ENCODE measurements at regions not wholly inside any gene's neighbourhood (a gene's known extent, or its start where the extent isn't known, plus 50 kb on each side); places are given as distances from the start of the nearest gene placed in this dataset.

DNA sequence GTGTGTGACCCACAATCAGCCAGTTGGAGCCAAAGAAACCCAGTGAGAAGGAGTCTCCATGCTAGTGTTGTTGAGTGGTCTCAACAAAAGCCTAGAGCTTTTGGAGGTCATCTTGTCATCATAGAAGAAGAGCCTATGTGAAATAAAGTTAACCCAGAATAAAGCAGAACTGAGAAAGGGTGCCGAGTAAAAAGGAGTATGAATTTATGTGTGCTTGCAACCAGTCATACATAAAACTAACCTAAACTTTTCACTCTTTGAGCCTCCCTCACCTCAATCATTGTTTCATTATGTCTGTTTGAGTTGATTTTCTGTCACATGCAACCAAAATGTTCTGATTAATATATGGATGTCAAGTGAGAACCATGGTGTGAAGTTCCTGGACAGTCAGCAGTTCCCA is 599.3 kb upstream of the ZEB2 start:
- DNase-seq = no peak

- DNase-seq = no peak
Observed at GRCh38 chr2:145116834-145117725, 597.2 kb upstream of the ZEB2 start.

DNA sequence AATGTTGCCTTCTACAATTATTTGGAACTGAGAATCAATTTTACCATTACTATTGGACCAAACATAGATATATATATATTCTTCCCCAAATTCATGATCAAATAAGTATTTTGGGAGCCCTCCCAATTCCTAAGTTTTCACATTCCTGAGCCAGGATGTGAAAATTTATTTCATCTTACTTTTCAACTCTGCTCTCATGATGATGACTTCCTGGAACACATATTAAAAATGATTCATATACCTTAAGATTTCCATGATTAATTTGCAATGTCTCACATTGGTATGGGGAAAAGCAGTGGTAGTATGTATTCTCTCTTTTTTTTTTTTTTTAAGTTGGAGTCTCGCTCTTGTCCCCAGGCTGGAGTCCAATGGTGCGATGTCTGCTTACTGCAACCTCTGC is 596.1 kb upstream of the ZEB2 start:
- no peak for DNase-seq

DNA sequence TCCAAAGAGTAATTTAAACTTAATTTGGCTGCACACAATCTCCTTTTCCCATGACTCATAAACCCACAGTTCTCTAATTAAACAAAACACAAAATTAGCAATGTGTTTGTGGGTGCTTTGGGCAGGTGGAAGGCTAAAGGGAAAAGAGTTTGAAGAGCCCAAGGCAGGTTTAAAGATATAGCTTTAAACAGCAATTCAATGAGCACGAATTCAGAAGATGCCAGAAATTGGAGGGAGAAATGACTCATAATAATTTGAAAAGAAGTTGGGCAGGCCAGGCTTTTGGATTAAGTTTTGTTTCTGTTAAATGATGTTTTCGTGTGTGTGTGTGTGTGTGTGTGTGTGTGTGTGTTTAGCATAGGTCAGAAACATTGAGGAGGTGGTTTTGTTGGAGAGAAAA is 594.8 kb upstream of the ZEB2 start:
- DNase-seq = no peak

- DNase-seq = no peak
Observed at GRCh38 chr2:145112467-145112866, 592.5 kb upstream of the ZEB2 start.

DNA sequence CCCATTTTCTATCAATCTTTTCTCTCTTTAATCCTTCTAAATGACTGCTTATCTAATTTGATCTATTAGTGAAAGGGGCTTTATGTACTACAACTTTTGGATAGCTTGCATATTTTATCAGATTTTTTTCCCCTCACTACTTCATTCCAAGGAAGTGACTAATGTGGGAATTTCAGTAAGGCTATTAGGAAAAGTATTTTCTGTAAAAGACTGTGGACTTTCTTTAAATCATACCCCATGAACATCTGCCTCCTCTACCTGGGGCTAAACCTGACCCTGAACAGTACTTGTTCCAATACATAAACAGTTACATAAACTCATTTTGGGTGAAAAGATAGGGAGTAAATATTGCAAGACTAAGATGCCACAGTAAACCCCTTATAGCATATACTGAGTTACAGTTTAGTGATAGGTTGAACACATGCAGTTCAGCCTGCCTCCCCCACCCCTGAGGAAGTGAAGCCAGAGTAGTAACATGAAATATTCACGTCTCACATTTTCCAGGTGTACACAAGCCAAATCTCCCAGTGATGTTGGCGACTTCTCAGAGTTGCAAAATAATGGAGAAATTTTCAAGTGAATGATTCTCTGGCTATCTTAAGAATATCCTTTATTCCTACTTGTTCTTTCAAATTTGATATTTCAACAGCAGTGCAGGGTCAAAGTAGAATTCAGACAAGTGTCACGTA is 590.9 kb upstream of the ZEB2 start:
- DNase-seq = no peak

DNA sequence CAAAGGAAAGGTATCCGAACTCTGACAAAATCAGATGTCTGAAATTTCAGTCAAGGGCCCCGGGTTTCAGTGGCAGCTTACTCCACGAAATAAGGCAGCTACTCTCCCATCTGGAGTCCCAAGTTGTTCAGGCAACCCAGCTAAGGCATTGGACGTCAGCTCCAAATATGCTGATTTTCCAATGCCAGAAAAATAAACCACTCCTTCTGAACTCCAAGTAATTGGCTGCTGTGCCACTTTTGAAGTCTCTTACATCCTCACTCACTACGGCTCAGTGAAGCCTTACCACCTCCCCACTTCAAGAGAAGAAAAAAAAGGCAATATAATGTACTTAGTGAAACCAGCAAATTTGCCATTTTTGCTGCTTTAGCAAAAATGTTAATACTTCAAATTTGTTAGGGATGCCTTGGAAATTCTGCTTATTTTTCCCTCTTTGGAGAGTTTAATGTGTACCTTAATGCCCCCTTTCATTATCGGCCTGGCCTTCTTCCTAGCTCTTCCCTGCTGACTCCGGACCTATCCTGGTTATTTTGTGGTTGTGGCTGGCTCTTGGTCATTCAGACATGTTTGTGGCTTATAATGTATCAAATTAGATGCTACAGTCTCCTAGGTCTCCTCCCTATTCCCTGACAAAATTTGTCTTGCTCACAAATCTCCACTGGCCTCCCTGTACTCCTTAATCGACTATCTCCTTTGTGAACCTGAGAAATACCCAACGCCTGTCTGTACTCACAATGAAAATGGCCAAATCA is 589.2 kb upstream of the ZEB2 start:
- DNase-seq = no peak

GRCh38 chr2:145108361-145108778 is 588.5 kb upstream of the ZEB2 start:
- no peak for DNase-seq

DNA sequence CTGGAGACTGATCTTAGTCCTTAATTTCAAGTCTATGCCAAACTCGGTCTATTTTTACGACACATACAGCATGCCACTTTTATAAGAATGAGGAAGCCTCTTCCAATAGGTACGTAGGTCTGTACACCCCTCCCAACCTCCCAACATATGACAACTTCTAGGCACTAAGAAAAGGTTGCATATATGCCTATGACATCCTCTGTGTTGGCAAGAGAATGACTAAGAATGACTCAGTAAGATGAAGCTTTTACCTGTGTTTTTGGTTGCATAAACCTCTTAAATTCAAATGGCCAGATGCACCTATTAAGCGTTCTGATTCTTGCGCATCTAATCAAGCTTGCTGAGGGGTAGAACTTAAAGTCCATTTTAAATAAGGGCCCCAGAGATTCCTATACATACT is 586.4 kb upstream of the ZEB2 start:
- no peak for DNase-seq

DNA sequence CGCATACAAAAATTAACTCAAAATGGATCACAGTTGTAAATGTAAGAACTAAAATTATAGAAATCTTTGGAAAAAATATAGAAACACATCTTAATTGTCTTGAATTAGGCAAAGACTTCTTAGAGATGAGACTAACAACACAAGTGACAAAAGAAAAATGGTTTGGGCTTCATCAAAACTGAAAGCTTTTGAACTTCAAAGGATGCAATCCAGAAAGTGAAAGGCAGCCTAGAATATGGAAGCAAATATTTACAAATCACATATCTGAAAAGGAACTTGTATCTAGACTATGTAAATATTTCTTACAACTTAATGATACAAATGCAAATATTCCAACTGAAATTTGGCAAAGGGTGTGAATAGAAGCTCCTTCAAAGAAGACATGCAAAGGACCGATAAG is 582.8 kb upstream of the ZEB2 start:
- DNase-seq = no peak

DNA sequence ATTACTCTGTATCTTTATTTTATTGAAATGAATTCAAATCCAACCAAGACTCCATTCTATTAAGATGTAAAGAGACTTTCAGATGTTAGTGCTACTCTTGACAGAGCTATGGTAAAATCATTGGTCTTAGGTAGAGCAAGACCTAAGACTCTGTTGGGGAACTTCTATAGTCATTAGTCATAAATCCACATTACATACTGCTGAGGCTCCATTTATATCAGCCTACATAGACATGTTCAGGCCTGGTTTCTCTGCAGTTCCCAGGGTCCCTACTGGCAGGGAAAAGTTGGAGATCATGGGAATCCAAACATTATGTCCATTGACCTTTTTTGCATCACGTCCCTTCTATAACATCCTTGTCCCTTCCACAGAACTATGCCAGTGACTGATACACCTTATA is 580.4 kb upstream of the ZEB2 start:
- no peak for DNase-seq

DNA sequence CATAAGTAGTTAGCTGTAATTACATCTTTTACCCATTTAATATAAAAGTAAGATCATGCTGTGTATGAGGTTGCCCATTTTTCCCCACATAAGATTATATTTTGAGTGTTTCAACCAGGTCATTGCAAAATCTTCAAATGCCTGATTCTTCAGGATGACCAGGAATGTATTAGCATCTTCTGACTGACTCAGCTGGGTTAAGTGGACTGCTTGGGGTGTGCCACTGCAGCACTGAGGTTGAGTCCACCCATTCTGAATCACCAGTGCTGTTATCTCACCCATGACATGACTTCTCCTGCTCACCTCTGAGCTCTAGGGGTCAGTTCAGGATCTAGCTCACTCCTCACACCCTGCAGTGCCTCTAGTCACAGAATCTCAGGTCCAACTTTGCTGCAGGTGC is 576.7 kb upstream of the ZEB2 start:
- no peak for DNase-seq

DNA sequence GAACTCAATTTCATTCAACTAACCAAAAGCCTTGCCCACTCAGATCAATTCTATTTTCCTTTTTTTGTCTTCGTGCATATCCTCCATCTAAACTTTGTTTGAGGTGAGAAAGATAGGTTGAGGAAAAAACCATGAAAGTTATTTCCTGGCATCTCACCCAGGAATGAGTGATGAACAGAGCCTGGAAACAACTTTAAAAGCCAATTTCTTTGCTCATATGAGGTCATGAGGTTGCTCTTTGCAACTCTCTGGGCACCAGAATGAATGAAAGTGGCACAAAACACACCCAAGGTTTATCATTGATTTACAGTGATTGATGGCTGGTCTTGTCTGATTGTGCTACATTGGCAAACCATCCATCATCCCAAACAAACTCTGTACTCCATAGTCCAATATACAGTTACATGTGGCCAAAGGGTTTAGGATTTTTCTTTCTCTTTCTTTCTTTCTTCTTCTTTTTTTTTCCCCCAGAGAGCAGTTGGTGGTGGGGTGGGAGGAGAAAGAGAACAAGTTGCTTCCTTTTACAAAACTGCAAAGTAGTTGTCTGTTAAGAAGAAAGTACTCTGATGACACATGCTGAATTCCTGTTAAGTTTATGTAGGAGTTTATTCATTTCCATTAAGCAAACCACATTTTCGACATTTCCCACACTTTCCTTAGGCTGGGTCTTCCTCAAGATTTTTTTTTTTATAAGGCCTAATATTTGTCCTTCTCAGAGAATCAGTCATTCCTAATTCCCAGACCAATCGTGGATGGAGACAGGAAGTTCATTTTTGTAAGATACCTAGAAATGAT is 575.9 kb upstream of the ZEB2 start:
- no peak for DNase-seq

GRCh38 chr2:145094370-145094769 is 574.5 kb upstream of the ZEB2 start:
- DNase-seq = no peak

GRCh38 chr2:145091967-145092366 is 572.0 kb upstream of the ZEB2 start:
- no peak for DNase-seq

DNA sequence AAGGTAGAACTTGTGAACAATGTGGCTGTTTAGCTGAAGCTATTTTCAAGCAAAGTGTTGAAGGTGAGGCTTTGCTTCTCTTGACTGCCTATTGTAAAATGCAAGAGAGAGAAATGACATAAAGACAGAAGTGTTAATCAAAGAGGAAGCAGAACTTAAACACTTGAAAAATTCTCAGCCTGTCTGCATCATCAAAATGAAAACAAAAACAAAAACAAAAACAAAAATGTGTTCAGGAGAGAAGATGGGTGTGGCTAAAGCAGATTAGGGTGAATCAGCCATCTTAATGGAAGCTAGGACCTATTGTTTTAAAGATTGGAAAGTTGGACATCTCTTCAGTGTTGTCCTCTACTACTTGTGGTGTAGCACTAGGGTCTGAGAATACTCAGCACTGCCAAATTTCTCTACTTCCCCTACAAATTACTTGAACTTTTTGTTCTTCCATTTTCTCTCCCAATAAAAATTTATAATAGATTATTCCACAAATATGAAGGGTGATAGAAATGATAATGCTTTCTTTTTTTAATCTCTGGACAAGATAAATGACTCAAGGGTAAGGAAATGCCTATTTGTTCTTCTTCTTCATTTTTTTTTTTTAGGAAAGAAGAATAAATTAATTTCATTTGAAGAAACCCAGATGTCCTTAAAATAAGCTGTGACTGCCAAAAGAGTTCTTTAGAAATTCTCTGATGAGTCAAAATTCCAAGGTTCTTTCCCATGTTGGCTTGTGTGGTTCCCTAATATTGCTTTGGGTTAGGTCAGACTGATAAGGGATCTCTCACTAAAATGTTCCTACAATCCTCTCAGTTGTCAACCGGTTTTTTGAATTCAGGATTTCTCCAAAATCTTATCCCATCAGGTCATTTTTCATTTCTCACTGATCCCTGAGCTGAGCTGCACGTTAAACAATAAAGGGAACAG is 571.2 kb upstream of the ZEB2 start:
- no peak for DNase-seq

- DNase-seq = no peak
Observed at GRCh38 chr2:145088756-145089155, 568.8 kb upstream of the ZEB2 start.

GRCh38 chr2:145086910-145087309 is 567.0 kb upstream of the ZEB2 start:
- DNase-seq = no peak

DNA sequence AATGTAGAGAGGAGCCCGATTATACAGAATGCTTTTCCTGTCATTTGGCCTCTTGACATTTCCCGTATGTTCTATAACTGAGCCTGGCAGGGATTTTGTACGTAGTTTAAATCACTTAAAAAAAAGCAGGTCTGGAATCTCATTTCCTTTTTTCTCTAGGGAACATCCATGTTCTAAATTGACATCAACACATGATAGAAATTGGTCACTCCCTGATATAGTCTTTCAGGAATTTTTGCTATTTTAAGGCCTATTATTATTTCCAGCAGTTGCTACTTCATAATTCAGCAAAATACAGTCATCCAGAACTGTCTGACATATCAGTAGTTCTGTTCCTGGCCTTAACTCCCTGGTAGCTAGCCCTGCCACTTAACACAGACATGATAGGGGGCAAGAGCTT is 565.7 kb upstream of the ZEB2 start:
- no peak for DNase-seq

GRCh38 chr2:145080426-145080825 is 560.5 kb upstream of the ZEB2 start:
- DNase-seq = no peak

GRCh38 chr2:145079641-145080040 is 559.7 kb upstream of the ZEB2 start:
- no peak for DNase-seq

DNA sequence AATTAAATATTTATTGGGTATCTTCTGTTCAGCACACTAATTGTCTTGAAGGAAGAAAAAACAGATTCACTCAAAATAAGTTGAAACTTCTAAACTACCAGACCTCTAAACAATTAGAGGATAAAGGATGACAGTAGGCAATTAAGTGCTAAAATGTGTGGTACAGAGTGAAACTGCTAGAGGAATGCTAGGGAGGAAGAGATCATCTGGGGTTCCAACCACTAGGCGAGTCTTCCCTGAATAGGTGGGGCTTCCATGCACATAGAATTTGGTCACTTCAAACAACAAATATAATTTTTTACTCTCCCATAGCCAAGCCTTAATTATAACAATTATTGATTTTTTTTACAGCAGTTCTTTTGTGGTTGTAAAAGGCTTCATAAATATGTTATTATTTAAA is 559.0 kb upstream of the ZEB2 start:
- DNase-seq = no peak

Data from NCI-H748 treated with DMSO at 0.1 percent for 48 hours (cell line).